ENCODE measurements at regions not wholly inside any gene's neighbourhood (a gene's known extent, or its start where the extent isn't known, plus 50 kb on each side); places are given as distances from the start of the nearest gene placed in this dataset.

DNA sequence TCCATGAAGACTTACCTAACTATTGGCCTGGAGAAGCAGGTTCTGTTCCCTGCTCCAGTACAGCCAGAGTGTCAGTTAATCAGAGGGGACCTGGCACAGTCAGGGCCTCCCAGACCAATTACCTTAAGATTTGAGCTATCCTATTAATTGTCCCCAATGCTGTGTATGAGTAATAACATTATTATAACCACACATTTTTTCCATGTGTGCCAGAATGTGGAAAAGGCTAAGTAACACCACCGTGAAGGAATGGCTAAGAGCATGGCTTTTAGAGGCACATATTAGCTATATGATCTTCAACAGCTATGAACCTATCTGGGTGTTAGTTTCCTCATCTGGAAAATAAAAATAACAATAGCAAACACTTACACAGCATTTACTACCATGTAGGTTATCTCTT is 111.1 kb upstream of the RAP1B start:
- Histone ChIP-seq H3K36me3 (ENCODE audit: control insufficient read depth in 2 of 2, insufficient read depth in 1 of 2, low read length in 2 of 2) (no peaks in the 10 kb centered on the region), H3K4me1 (ENCODE audit: control insufficient read depth, insufficient read depth, low read length) (peaks cover 4% of the 10 kb centered on the region; the same call in 1 of the 2 replicates), H3K9me3 (ENCODE audit: control insufficient read depth, insufficient read depth, low read depth, low read length) (no peaks in the 10 kb centered on the region), H3K4me3 (ENCODE audit: low read depth, low read length) (no peak overlapping the region), H3K27ac (ENCODE audit: extremely low read depth, low read depth, low read length) (no peak overlapping the region)
- no peak for TF ChIP-seq PRDM10 (tag by site-specific recombination; IDR thresholded peaks at IDR 0.05)
- TF ChIP-seq ZNF2 (tag by site-specific recombination; IDR thresholded peaks at IDR 0.05), result no peak
- TF ChIP-seq ZNF785 (tag by site-specific recombination; IDR thresholded peaks at IDR 0.05), result no peak
- no peak for TF ChIP-seq ZEB2 (tag by site-specific recombination; IDR thresholded peaks at IDR 0.05)
- TF ChIP-seq GLI2 (tag by site-specific recombination; IDR thresholded peaks at IDR 0.05; ENCODE audit: borderline replicate concordance, low read depth), result no peak
- ChIA-PET CTCF (interaction anchor here (0.8 to 1.1 kb wide), 3 partner anchors 134 to 368 kb away, joined by 3 to 4 read pairs (median 4); no protein-coding TSS in a partner anchor), POLR2A (no interaction called here)

- Histone ChIP-seq H3K36me3 (ENCODE audit: control insufficient read depth in 2 of 2, insufficient read depth in 1 of 2, low read length in 2 of 2) (no peaks in the 10 kb centered on the region), H3K4me3 (ENCODE audit: low read depth, low read length) (no peak overlapping the region), H3K4me1 (ENCODE audit: control insufficient read depth, insufficient read depth, low read length) (no peaks in the 10 kb centered on the region), H3K9me3 (ENCODE audit: control insufficient read depth, insufficient read depth, low read depth, low read length) (no peaks in the 10 kb centered on the region), H3K27ac (ENCODE audit: extremely low read depth, low read depth, low read length) (no peak overlapping the region)
- TF ChIP-seq ZSCAN5A (tag by site-specific recombination; IDR thresholded peaks at IDR 0.05) (no peak), ZNF221 (tag by site-specific recombination; IDR thresholded peaks at IDR 0.05; ENCODE audit: borderline replicate concordance) (no peak), ZNF114 (tag by site-specific recombination; IDR thresholded peaks at IDR 0.05) (no peak)
- POLR2A ChIA-PET, result no interaction called here
- CTCF ChIA-PET, result interaction anchor here (0.6 to 1.3 kb wide), 2 partner anchors 9 to 1137 kb away, joined by 3 to 4 read pairs; no protein-coding TSS in a partner anchor
These were observed 109.5 kb upstream of the RAP1B start for GRCh38 chr12:68501226-68501625.

GRCh38 chr12:68505970-68506369 is 104.7 kb upstream of the RAP1B start:
- ChIA-PET CTCF (no interaction called here), POLR2A (no interaction called here)
- no peak overlapping the region for H3K27ac ChIP-seq (ENCODE audit: extremely low read depth, low read depth, low read length)
- no peaks in the 10 kb centered on the region for H3K36me3 ChIP-seq (ENCODE audit: control insufficient read depth in 2 of 2, insufficient read depth in 1 of 2, low read length in 2 of 2)
- H3K4me1 ChIP-seq (ENCODE audit: control insufficient read depth, insufficient read depth, low read length), result no peaks in the 10 kb centered on the region
- no peak overlapping the region for H3K4me3 ChIP-seq (ENCODE audit: low read depth, low read length)
- no peaks in the 10 kb centered on the region for H3K9me3 ChIP-seq (ENCODE audit: control insufficient read depth, insufficient read depth, low read depth, low read length)
- TF ChIP-seq ZNF223 (tag by site-specific recombination; IDR thresholded peaks at IDR 0.05), result no peak
- TF ChIP-seq CTCF (tag by site-specific recombination; IDR thresholded peaks at IDR 0.05), result no peak
- TF ChIP-seq MYNN (tag by site-specific recombination; IDR thresholded peaks at IDR 0.05; ENCODE audit: borderline replicate concordance), result no peak
- TF ChIP-seq ZNF354C (tag by site-specific recombination; IDR thresholded peaks at IDR 0.05; ENCODE audit: borderline replicate concordance, low read depth), result no peak
- no peak for TF ChIP-seq OSR2 (tag by site-specific recombination; IDR thresholded peaks at IDR 0.05)
- TF ChIP-seq ZNF623 (tag by site-specific recombination; IDR thresholded peaks at IDR 0.05), result no peak
- TF ChIP-seq ZNF768 (tag by site-specific recombination; IDR thresholded peaks at IDR 0.05), result no peak
- no peak for TF ChIP-seq GLI2 (tag by site-specific recombination; IDR thresholded peaks at IDR 0.05; ENCODE audit: borderline replicate concordance, low read depth)
- TF ChIP-seq ZNF571 (tag by site-specific recombination; IDR thresholded peaks at IDR 0.05), result no peak
- TF ChIP-seq ZFP37 (tag by site-specific recombination; IDR thresholded peaks at IDR 0.05), result no peak
- no peak for TF ChIP-seq OVOL3 (tag by site-specific recombination; IDR thresholded peaks at IDR 0.05)
- TF ChIP-seq ZNF747 (tag by site-specific recombination; IDR thresholded peaks at IDR 0.05), result no peak
- TF ChIP-seq ZNF791 (tag by site-specific recombination; IDR thresholded peaks at IDR 0.05), result no peak
- no peak for TF ChIP-seq ZBTB1 (tag by site-specific recombination; IDR thresholded peaks at IDR 0.05)
- TF ChIP-seq, protein P1, sequence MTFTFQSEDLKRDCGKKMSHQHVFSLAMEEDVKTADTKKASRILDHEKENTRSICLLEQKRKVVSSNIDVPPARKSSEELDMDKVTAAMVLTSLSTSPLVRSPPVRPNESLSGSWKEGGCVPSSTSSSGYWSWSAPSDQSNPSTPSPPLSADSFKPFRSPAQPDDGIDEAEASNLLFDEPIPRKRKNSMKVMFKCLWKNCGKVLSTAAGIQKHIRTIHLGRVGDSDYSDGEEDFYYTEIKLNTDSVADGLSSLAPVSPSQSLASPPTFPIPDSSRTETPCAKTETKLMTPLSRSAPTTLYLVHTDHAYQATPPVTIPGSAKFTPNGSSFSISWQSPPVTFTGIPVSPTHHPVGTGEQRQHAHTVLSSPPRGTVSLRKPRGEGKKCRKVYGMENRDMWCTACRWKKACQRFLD (tag by site-specific recombination; IDR thresholded peaks at IDR 0.05), result no peak
- TF ChIP-seq, protein P2, sequence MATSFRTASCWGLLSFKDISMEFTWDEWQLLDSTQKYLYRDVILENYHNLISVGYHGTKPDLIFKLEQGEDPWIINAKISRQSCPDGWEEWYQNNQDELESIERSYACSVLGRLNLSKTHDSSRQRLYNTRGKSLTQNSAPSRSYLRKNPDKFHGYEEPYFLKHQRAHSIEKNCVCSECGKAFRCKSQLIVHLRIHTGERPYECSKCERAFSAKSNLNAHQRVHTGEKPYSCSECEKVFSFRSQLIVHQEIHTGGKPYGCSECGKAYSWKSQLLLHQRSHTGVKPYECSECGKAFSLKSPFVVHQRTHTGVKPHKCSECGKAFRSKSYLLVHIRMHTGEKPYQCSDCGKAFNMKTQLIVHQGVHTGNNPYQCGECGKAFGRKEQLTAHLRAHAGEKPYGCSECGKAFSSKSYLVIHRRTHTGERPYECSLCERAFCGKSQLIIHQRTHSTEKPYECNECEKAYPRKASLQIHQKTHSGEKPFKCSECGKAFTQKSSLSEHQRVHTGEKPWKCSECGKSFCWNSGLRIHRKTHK (tag by site-specific recombination; IDR thresholded peaks at IDR 0.05), result no peak

Measured in HEK293 (cell line).